H4 (cell line): ENCODE measurements at regions not wholly inside any gene's neighbourhood (a gene's known extent, or its start where the extent isn't known, plus 50 kb on each side); places are given as distances from the start of the nearest gene placed in this dataset.

ENCODE experiments used
- DNase-seq: peaks from one replicate; pipeline ENCODE4 v3.0.0-alpha.2; 2015; ENCODE audit warnings: low spot score

DNA sequence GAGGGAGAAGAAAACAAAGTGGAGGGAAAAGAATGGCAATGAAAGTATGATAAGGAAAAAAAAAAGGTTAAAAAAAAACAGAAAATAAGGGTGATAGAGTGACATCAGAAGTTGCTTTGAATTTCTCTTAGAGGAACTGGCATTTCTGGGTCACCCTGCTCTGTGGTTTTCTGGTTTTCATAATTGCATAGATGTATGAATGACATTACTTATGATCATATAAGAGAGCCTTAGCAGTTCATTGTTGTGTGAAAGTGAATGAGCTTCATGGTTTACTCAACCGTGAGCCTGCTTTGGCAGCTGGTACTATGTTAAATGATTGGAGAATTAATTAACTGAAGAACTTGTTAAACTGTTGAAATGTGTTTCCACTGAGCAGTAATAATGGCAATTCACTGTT is 336.4 kb upstream of the FBXO33 start:
- DNase-seq = no peak

DNA sequence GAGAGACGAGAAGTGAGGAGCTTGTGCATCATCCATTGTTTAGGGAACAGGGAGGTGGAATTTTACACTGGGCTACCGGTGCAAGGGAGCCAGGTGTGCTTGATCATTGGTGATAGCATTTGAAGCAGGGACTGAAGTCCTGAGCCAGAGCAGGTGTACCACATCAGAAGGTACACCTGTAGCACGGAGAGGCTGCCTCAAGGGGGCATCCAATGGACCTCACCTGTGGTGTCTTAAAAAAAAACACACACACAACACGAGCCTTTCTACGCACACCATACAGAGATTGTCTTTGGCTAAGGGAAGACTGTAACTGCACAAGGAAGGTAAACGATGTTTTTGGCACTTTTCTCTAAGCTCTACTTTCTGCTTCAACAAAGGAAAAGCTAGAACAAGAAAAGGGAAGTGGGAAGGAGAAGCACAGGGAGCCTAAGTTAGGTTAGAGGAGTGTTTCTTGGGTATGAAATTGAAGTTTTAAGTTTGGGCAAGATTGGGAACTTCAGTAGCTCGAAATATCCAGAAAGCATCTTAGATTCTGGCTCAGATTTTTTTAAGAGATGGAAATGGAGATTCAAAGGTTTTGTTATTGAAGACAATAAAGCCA is 334.3 kb upstream of the FBXO33 start:
- no peak for DNase-seq

DNA sequence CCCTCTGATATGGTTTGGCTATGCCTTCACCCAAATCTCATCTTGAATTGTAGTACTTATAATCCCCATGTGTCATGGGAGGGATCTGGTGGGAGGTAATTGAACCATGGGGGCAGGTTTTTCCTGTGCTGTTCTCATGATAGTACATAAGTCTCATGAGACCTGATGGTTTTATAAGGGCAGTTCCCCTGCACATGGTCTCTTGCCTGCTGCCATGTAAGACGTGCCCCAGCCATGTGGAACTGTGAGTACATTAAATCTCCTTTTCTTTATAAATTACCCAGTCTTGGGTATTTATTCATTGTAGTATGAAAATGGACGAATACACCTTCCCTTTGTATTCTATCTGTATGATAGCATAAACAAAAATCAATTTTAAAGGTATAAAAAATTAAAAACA is 333.4 kb upstream of the FBXO33 start:
- no peak for DNase-seq

DNA sequence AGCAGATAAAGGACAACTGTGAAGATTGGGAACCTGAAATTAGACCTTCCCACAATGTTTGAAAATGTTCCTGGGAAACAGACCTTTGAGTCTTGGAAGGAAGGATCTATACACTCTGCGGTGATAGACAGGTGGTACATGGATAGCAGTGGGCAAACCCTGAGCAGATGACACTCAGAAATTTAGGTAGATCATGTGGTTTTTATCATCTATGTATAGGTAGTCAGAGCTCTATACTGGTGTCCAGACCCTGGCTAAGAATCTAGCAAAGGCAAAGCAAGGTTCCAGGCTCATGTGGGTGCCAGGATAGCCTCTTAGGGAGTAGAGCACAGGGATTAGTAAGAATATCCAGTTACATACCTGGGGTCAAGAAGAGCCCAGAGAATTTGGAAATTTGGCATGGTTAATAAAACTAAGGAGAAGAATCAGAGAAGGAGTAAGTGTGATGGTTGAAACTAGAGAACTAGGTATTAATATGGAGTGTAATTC is 331.2 kb upstream of the FBXO33 start:
- DNase-seq = no peak

DNA sequence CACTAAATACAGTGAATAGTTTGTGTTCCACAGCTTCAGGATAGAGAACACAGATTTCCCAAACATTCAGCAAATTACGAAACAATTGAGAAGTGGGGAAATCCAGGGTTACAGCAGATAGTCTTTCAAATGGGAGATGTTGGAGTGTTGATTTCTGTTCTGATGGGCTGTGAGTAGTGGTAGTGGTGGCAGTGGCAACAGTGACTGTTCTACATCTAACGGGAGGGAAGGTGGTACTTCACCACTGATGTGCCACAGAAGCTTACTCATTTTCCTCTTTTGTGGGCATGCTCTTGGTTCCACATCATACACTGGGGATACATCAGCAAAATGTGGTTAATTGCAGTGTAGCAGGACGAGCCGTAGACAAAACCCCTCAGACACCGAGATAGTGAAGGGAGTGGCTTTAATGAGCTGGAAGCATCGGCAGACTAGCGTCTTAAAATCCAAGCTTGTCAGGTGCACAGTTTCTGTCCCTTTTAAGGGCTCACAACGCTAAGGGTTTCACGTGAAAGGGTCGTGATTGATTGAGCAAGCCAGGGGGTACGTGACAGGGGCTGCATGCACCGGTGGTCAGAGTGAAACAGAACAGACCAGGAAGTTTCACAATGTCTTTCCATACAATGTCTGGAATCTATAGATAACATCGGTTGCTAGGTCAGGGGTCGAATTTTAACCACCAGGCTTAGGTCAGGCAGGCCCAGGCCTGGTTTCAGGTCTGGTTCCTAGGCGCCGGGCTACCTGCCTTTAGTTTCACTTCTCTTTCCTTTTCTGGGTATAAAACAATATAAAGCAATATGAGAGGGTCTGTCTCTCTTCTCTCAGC is 330.6 kb upstream of the FBXO33 start:
- no peak for DNase-seq

DNA sequence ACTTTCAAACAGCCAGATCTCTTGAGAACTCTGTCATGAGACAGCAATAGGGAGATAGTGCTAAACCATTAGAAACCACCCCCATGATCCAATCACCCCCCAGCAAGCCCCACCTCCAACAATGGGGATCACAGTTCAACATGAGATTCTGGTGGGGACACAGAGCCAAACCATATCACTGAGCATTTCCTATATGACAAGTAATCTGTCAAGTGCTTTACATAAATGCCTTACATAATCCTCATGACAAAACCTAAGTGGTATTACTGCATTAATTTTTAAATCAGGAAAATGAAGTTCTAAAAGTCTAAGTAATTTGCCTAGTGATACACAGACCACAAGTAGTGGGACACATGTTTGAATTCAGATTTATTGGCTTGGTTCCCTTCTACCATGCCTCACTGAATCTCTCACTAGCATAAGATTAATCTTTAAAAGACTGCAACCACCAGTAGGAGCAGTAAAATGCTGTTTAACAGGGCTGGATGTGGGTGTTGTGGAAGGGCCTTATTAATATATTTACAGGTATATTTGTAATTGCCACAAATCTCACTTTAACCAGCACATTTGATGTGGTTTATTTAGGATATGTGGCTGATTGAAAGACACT is 323.1 kb upstream of the FBXO33 start:
- DNase-seq = no peak

DNA sequence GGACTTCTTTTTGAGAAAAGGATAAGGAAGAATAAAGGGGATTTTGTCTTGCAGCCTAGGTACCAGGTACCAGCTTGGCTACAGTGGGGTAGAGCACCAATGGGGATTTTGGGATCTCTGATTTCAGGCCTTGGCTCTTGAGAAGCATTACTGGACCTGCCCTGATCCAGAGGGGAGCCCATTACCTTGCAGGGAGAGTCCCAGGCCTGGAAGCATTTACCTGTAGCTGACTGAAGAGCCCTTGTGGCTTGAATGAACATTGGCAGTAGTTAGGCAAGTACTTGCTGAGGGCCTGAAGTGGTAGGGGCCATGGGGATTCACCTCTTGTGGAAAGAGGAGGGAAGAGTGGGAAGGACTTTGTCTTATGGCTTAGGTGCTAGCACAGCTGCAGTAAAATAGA is 308.2 kb upstream of the FBXO33 start:
- no peak for DNase-seq

DNA sequence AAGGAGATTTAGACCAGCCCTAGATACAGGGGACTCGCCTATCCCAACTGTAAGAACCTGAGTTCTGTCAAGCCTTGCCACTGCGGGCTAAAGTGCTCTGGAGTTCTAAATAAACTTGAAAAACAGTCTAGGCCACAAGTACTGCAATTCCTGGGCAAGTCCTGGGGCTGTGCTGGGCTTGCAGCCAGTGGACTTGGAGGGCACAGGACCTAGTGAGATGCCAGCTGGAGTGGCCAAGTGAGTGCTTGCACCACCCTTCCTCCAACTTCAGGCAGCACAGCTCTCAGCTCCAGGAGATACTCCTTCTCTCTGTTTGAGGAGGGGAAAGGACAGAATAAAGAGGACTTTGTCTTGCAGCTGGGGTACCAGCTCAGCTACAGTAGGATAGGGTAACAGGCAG is 307.6 kb upstream of the FBXO33 start:
- DNase-seq = no peak

DNA sequence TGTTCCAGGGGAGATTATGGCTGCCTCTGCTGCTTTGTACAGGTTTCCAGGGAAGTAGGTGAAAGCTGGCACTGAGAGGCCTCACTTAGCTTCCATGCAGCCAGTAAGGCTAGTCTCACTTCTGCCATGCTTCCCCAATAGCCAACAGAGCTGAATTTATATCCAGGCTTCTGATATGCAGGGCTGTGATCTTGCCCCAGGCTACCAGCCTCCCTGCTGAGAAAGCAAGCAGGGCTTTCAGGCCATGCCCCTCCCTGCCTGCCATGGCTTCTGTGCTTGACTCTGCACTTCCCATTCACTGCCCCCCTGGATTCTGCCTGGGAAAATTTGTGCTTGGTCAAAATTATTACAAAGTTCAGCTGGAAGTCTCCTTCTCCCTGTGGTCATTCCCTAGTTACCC is 302.1 kb upstream of the FBXO33 start:
- DNase-seq = no peak

DNA sequence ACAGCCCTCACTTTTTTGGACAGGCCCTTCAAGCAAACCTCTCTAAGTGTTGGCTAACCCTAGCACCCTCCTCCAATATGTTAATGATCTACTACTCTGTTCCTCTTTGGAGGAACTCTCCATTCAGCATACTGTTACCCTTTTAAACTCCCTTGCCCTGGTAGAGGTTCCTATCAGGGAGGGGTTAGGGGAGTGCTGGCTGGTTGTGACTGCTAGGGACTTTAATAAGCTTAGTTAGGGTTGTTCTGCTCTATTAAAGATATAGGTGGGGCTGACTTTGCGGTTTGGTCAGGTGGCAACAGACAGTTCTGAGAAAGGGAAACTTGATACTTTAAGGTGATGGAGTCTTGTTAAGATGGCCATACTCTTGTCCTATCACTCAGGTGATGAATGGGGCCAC is 301.5 kb upstream of the FBXO33 start:
- no peak for DNase-seq

DNA sequence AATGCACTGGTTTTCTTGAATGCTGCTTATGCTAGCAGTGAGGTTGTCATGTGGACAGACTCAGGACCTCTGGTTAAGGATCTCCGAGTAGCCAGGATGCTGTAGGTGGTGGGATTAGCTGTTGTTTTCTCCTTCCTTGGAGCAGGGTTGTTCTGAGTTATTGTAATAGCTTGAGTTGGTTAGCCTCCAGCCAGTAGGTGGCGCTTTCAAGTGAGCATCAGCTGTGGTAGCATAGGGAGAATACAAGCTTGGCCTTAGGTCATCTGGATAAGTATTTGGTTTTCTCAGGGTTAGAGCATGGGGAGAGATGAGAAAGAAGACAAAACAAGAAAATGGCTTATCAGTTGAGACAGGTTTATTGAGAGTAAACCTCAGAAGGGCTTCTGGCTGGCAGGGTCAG is 299.7 kb upstream of the FBXO33 start:
- no peak for DNase-seq

DNA sequence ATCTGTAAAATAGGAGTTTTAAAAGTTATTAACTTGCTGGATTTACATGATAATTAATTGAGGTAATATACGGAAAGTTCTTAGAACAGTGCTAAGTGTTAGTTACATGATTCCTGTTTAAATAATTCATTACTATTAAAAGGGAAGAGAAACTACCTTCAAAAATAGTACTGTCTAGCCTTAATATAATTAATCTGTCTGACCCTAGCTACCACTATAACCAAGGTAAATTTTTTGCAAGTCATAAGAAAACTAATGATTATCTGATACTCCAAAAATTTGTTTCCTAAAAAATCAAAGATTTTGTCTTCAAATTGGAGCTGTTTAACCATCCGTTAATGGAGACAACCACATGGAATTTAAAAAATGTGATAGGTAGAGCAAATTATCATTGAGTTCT is 294.3 kb upstream of the FBXO33 start:
- DNase-seq = no peak

DNA sequence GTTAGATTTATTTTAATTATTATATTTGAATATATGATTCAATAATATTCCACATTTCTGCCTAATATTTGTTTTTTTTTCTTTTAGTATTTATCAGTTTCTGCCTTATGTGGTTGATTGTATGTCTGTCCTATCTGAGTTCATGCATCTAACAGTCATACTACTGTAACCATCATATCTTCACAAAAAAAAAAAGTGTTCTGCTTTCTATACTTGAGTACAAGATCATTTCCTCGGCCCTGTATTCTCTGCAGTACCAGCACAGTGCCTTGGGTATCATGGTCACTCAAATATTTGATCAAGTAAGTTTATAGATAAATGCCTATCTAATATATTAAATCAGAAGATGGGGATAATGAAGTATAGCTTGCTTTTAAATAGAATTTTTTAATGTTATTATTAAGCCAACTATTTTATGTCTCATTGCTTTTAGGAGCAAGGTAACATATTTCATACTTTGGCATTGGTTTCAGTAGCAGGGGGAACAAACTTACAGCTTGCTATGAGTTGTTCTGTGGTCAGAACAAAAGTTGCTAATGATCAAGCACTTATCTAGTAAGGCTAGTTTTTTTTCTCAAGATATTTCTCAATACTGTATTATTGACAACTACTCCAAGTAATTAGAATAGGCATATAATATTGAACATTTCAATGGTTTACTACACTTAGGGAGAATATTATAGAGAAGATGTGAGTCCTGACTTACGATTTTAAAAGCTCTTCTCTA is 290.5 kb upstream of the FBXO33 start:
- DNase-seq = no peak

DNA sequence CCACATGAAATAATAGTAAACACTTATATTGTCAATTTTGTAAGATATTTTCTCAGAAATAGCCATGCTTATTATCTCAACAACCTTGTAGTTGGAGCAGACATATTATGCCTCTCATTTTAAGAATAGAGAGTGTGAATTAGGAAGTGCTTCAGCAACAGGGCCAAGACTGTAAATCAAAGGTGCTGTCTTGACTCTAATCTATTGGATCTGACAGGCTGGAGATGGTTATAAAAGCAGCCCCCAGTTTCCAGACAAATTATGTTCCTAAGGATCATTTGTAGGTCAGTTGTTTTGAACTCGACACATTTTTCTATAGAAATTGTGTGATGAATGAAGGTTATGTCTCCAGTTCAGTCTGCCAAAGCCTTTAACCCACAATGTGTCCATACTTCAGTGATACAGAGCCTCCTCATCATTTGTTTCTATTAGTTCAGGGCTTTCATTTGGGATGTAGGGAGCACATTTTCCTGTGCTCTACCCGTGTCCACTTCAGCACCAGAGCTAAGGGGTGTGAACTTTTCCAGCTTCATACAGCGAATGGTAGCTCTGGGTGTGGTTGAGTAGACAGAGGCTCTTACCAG is 284.8 kb upstream of the FBXO33 start:
- DNase-seq = no peak

DNA sequence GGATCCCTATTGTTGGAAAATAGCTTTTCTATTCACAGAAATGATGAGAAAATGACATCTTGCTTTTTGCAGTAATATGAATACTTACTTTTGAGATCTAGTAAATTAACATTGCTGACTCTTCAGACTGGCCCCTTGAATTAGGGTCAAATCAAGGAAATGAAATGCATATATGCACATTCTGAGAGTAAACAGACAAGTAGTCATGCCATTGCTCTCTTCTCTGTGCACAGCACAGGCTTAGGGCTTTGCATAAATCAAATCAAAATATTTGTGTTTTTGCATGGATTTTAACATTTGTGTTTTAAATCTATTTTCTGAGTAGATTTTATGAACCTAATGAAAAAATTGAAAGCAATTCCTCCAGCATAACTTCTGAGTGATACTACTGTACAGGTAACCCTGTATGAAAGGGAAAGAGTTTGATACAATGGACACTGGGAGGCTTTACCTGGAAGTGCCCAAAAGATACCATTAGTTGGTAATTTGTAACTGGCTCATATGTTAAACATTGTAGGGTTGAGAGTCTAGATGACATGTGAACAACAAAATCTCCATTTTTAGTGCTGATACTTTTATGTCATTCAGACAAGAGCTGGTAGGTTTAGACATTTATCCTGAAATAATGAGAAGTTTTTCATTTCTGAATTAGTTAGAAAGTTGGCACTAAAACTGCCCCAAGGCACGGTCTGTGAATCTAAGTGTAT is 280.2 kb upstream of the FBXO33 start:
- no peak for DNase-seq

DNA sequence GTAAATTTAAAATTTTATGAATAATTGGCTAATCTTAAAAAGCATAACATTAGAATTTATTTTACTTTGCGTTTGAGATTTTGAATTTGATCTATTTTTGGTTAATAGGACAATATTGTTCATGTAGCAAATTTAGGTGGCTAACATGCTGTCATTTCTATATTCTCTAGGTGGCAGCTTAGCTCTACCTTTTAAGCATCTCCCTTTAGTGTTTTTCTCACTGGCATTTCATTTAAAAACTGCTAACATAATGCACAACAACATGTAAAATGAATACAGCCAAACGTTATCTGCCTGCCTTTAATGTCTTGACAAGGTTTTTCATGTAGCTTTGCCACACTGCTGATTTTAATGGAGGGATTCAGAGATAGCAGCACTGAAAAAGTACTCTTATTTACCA is 272.4 kb upstream of the FBXO33 start:
- no peak for DNase-seq

DNA sequence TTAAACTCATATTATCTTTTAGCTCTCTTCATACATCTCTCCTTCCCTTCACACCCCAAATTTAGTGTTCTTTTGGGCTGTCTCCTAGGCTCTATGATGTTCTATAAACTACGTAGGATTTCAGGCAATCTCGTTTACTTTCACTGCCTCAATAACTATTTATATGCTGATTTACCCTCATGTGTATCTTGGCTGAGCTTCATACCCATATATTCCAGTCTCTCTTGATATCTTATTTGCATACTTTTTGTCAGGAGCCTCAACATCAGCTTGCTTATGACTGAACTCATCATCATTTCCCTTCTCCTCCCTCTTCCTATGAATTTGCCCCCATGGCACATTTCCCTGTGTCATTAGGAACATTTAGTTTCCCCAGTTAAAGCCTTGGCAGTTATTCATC is 262.1 kb upstream of the FBXO33 start:
- DNase-seq = no peak

DNA sequence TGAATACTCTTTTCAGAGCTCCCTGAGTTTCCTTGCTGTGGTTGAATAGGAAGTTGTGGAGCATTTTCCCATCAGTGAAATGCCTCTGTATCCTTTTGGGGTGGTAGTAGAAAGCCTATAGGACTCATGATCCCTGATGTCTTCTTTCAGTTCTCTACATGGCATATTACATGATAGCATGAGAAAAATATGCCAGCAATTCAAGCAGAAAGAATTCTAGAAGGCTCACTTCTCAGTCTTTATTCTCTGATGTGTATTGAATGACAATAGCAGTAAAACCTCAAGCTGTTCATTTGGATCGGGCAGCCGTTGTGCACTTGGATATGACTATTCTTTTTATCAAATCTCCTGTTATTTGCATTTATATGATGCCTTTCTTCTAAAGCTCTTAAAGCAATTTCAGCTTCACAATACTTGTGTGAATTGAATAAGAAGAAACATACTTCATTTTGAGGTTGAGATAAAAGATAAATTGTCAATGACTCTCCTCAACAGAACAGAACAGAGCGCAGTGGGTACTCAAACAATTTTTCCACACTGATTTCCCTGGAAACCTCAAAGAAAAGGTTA is 251.5 kb upstream of the FBXO33 start:
- DNase-seq = no peak

DNA sequence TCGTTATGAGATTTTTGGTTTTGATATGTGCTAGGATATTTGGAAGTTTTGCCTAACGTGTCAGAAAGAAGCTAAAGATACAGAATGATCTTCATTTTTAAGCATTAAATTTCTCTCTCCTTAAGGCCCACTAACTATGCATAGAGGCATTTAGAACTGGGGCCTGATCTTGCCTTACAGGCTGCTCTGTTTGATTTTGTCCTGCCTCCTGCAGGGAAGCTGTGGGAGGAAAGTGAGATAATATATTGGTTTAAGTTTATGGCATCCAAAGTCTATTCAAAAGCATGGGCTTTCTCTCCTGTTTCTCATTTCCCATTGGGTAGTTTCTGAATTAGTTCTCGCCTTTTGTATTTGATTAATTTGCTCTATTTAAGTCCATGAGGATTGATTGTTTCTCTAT is 250.3 kb upstream of the FBXO33 start:
- DNase-seq = no peak

DNA sequence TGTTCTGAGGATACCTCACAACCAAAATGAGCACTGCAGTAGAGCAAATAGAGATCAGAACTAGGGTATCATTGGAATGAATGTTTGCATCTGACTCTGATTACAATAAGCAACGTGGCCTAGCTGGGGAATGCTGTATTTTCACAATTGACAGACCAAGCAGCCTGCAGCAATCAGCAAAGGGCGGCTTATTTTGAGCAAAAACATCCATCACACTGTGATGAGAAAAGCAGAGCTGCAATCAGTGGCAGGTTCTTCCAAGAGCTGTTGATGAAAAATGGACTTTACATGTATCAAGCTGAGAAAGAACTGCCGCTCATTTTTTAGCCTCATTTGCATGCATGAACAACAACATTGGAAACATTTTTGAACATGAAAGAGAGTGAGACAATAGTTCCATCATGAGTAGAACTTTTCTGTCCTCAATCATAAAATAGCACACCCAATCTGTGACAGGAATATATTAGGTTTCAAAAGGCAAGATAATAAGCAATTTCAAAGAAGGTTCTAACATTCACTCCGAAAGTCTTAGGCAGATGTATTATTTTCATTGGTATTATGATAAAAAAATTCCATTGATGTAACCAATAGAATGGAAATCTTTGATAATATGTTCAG is 249.7 kb upstream of the FBXO33 start:
- no peak for DNase-seq

DNA sequence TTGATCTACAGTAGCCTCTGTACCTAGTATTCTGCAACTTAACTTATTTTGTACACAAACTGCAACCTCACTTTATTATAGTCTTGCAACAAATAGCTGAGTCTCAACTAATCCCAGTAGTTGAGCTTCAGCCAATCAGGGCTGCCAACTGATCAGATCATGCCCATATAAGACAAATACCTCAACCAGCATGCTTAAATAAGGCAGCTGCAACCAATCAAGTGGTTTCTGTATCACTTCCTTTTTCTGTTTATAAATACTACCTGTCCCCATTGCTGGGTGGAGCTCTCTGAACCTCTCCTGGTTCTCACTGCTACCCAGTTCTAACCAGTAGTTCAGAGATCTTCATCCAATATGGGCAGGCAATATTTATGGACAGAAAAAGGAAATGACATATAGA is 248.5 kb upstream of the FBXO33 start:
- no peak for DNase-seq
